ENCODE measurements at regions not wholly inside any gene's neighbourhood (a gene's known extent, or its start where the extent isn't known, plus 50 kb on each side); places are given as distances from the start of the nearest gene placed in this dataset.

DNA sequence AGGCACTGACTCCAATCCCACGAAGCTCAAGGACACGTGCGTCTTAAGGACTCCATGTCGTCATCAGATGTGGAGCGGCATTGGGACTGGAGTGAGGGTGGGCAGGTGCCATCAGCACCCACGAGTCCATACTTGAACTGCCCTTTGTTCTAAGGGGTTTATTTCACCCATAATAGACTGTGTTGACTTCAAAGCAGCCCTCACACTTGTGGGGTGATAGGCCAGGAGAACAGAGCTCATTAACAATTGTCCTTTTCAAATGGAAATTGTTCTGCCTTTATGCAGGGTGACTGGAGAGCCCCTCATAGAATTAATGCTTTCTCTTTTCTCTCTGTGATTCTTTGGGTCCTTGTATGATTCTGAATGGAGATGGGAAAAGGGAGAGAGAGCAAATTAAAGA, 376.9 kb upstream of the MGMT start:
- no peak overlapping the region for H3K4me3 ChIP-seq (replicated peaks; ENCODE audit: low read depth, low read length)
- TF ChIP-seq, protein P1, sequence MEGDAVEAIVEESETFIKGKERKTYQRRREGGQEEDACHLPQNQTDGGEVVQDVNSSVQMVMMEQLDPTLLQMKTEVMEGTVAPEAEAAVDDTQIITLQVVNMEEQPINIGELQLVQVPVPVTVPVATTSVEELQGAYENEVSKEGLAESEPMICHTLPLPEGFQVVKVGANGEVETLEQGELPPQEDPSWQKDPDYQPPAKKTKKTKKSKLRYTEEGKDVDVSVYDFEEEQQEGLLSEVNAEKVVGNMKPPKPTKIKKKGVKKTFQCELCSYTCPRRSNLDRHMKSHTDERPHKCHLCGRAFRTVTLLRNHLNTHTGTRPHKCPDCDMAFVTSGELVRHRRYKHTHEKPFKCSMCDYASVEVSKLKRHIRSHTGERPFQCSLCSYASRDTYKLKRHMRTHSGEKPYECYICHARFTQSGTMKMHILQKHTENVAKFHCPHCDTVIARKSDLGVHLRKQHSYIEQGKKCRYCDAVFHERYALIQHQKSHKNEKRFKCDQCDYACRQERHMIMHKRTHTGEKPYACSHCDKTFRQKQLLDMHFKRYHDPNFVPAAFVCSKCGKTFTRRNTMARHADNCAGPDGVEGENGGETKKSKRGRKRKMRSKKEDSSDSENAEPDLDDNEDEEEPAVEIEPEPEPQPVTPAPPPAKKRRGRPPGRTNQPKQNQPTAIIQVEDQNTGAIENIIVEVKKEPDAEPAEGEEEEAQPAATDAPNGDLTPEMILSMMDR (IDR thresholded peaks at IDR 0.05; ENCODE audit: low read length, missing control alignments): no peak
- no peak for DNase-seq (ENCODE audit: low read depth)

DNA sequence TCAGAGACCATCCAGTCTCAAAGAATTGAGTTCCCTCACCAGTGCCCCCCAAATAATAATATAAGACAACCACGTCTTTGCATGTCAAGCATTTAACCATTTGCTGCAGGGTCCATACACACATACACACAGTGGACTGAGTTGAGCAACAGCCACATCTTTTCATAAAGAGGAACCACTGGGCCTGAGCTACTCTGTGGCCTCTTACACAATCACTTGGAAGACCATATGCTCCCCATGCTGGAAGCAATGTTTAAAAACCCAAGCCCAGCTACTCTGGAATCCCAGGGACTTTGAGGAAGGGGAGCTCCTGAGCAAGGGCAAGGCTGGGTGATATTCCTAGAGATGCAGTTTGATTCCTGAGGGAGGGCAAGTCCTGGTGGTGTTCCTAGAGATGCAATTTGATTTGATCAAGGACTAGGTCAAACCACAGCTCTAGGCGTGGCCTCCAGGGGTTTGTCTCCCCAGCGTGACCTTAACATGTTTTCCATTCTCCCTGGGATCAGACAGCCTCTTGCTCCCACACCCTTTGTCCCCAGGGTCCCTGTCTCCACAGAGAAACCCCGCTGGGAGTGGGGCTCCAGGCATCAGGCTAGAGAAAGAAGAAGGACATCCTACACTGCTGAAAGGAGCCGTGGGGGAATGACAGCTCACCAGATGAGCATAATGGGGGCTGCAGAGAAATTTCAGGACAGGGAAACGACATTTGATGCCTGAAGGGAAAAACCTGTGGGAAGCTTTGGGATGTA, 376.2 kb upstream of the MGMT start:
- TF ChIP-seq, protein P1 (IDR thresholded peaks at IDR 0.05; ENCODE audit: low read length, missing control alignments): no peak
- no peak overlapping the region for H3K4me3 ChIP-seq (replicated peaks; ENCODE audit: low read depth, low read length)
- peak; percentile 36 for DNase-seq (ENCODE audit: low read depth)

DNA sequence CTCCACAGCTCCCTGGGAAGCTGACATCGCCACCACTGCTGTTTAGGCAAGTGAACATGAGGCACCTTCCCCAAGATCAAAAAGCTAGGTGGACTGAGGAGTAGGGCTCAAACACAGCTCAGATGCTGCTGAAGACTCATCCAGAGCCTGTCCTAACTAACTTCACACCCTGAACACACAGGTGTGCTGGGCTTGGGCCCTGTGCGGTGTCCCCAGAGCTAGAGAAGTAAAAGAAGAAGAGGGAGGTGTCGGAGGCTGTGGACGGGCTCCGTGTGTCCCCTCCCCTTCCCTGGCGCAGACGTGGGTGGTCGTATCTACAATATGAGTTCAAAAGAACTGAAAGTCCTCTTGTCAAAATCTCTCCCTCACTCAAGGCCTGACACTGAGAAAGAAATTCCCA, 373.4 kb upstream of the MGMT start:
- H3K4me3 ChIP-seq (replicated peaks; ENCODE audit: low read depth, low read length): no peak overlapping the region
- no peak for DNase-seq (ENCODE audit: low read depth)
- TF ChIP-seq, protein P1 (IDR thresholded peaks at IDR 0.05; ENCODE audit: low read length, missing control alignments): no peak

DNA sequence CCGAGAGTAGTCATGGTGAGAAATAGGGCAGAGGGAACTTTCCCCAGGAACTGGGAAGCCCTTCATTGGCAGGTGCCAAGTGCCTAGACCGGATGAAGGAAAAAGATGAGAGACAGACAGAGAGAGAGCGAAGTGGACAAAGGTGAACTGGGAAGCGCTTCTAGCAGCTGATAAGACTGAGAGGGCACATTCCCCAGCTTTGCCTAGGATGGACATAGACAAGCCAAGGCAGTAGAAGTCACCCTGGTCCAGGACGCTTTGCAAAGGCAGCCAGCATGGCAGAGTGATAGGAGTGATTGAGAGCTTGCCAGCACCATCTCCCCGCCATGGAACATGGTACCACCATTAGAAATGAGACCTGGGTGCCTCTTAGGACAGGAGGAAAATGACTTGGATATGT, 372.8 kb upstream of the MGMT start:
- DNase-seq (ENCODE audit: low read depth): no peak
- TF ChIP-seq, protein P1 (IDR thresholded peaks at IDR 0.05; ENCODE audit: low read length, missing control alignments): no peak
- H3K4me3 ChIP-seq (replicated peaks; ENCODE audit: low read depth, low read length): no peak overlapping the region

DNA sequence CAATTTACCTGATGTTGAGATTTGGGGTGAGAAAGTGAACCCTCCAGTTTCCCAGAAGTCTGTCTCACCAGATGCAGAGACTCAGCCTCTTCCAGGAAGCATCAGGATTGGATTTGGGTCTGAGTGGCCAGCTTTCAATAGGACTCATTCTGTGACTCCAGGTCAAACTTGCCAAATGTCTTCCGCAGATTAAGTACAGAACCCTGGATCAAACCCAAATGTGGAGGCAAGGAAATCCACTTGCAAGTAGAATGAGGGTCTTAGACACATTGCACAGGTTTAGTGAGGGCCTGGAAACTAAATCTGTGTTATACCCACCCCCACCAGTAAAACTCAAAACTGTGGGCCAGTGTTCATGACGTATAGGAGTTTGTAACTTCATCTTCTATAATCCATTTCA, 372.2 kb upstream of the MGMT start:
- DNase-seq (ENCODE audit: low read depth): no peak
- H3K4me3 ChIP-seq (replicated peaks; ENCODE audit: low read depth, low read length): no peak overlapping the region
- TF ChIP-seq, protein P1 (IDR thresholded peaks at IDR 0.05; ENCODE audit: low read length, missing control alignments): no peak

DNA sequence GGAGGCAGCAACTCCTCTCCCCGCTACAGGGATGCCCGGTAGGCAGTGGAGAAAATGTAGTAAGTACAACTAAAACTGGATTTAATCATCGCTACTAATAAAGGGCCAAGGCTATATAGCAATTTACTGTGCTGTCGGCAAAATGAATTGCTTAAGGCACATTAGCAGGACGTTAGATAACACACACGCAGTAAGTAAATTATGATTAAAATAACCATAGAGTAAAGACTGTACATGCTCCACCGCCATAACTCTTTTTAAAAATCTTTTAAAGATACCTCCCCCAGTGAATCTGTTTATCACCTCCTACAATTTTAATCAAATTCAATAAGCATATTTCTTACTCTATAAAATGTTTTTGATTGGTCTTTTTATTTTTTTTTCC, 371.4 kb upstream of the MGMT start:
- no peak for DNase-seq (ENCODE audit: low read depth)
- TF ChIP-seq, protein P1 (IDR thresholded peaks at IDR 0.05; ENCODE audit: low read length, missing control alignments): no peak
- no peak overlapping the region for H3K4me3 ChIP-seq (replicated peaks; ENCODE audit: low read depth, low read length)

Measured in fibroblast of pulmonary artery (primary cell).